Body of pancreas (tissue), 4 donors: ENCODE measurements at regions not wholly inside any gene's neighbourhood (a gene's known extent, or its start where the extent isn't known, plus 50 kb on each side); places are given as distances from the start of the nearest gene placed in this dataset. TPM values are rescaled to one million over a fixed set of nuclear protein-coding genes. Genes with fewer than 3 reads are reported as not detected.
"Not testable (repeated sequence)": the region's sequence is repeated elsewhere in the genome, so short reads cannot be mapped to it uniquely, and the experiment has no call there.

Source experiments
- ATAC-seq: fragments of 150-250 bp; one replicate; pipeline ENCODE4 v1.9.1; 2016
- DNase-seq, 4 donors: peaks; one replicate each; pipeline ENCODE4 v3.0.0-alpha.2; 2019
- H3K27ac ChIP-seq, 4 donors: fragments of 200-600 bp; sonication (generic); 1 replicate in 3 of 4; 2 replicates in 1 of 4; pipeline versions ENCODE4 v1.5.1 to v1.6.1; 2016 to 2019; ENCODE audit warnings: mild to moderate bottlenecking in 1 of 4, mixed read lengths in 1 of 4, moderate library complexity in 1 of 4
- H3K27me3 ChIP-seq, 2 donors: fragments of 200-600 bp; sonication (generic); one replicate each; pipeline ENCODE4 v1.6.0; 2016; ENCODE audit warnings: mild to moderate bottlenecking in 1 of 2
- H3K36me3 ChIP-seq, 2 donors: fragments of 200-600 bp; sonication (generic); replicated peaks in 1 of 2; 2 replicates each; pipeline ENCODE4 v1.5.1; 2016; ENCODE audit warnings: low read depth in 2 of 2; ENCODE audit not compliant: insufficient read depth in 1 of 2
- H3K4me1 ChIP-seq: fragments of 200-600 bp; sonication (generic); one replicate; pipeline ENCODE4 v1.6.0; 2016
- H3K4me3 ChIP-seq, 2 donors: fragments of 200-600 bp; sonication (generic); 1 replicate in 1 of 2; 2 replicates in 1 of 2; pipeline ENCODE4 v1.5.1; 2016 to 2019
- H3K9me3 ChIP-seq, 3 donors: fragments of 200-600 bp; sonication (generic); 1 replicate in 2 of 3; 2 replicates in 1 of 3; pipeline ENCODE4 v1.5.1; 2016
- WGBS, 2 donors: methylation state at CpG; one replicate each; pipeline ENCODE4 v1.1.5; 2017; 5-methylcytosine and 5-hydroxymethylcytosine counted together
- intact Hi-C: fragments of 100-400 bp; cut with DNase I; formaldehyde crosslinking; loops from one replicate; pipeline ENCODE4 v1.15.1; 2023
- microRNA-seq, 2 donors: library from miRNA; unstranded; fragments of <30 nt; microRNA quantifications; one replicate each; pipeline ENCODE4, GENCODE V29; 2016; ENCODE audit warnings: borderline number of aligned reads in 2 of 2, borderline replicate concordance in 2 of 2
- small RNA-seq: library from RNA; depleted of rRNA; stranded (forward); fragments of <200 nt; gene quantifications from one replicate; pipeline ENCODE3, GENCODE V24; 2016

GRCh38 chr5:1573217-1574022, 49.7 kb upstream of the LPCAT1 start:
- H3K36me3 ChIP-seq, H3K27me3 ChIP-seq, H3K4me3 ChIP-seq, intact Hi-C loops, H3K9me3 ChIP-seq, H3K4me1 ChIP-seq, DNase-seq, ATAC-seq, H3K27ac ChIP-seq: not testable (repeated sequence)
- WGBS, 2 donors: 76 to 79% methylated on average over 15 of the region's 15 CpGs

Small RNA genes lying in the stretch of these regions (microRNA-seq; reads per million reads assigned to microRNA genes)
- gene MIR4277: 0 reads per million in 2 donors

Small RNA genes lying in the stretch of these regions (small RNA-seq; reads per million reads assigned to genes)
- gene AC091849.1 (not detected), gene MIR4277 (not detected)
